ENCODE measurements at regions not wholly inside any gene's neighbourhood (a gene's known extent, or its start where the extent isn't known, plus 50 kb on each side); places are given as distances from the start of the nearest gene placed in this dataset.

DNA sequence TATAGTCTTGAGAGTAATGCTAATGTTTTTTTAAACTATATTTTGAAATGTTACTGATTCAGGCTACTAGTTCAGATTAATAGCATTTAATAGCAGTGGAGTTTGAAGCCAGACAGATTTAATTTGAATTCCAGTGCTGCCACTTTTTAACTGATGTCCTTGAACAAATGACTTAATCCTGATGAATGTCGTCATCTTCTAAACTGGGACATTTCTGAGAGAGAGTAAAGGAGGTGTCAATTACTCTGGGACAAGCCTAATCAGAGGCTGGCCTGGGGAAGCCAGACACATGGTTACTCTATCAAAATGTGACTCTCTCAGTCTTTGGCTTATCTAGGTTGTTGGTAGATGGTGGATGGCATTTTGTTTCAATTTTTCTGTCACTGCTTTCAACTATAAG lies 246.7 kb downstream of the HS3ST3A1 start:
- H3K4me1 Mint-ChIP-seq: 0 out of 4 replicates have a peak, but pooled peaks cover 0 to 2% of the 10 kb centered on the region in 2 experiments
- H3K79me1 ChIP-seq (ENCODE audit: insufficient read depth, low read depth, low read length, poor library complexity, severe bottlenecking): no peaks in the 10 kb centered on the region
- no peak overlapping the region for H3K4me3 Mint-ChIP-seq
- H2BK12ac ChIP-seq (ENCODE audit: insufficient read length, low read depth, low read length): no peak overlapping the region
- no peak overlapping the region for H3K4me2 ChIP-seq (ENCODE audit: insufficient read depth, insufficient read length, low read length)
- no peaks in the 10 kb centered on the region for H3K4me1 ChIP-seq (ENCODE audit: insufficient read depth, low read length)
- no peak overlapping the region for H3K9ac ChIP-seq (ENCODE audit: extremely low read depth, insufficient read length, low read length)
- H2BK120ac ChIP-seq (ENCODE audit: low read depth, low read length, poor library complexity, severe bottlenecking): no peak overlapping the region
- no peak overlapping the region for H2AK5ac ChIP-seq (ENCODE audit: insufficient read length, low read length)
- H4K8ac ChIP-seq (replicated peaks; ENCODE audit: insufficient read length, low read depth, low read length): no peak overlapping the region
- H2BK20ac ChIP-seq (ENCODE audit: low read depth, low read length, poor library complexity, severe bottlenecking): no peak overlapping the region
- H3K27ac Mint-ChIP-seq: no peak overlapping the region
- TF ChIP-seq CTCF (conservative IDR thresholded peaks at IDR 0.05): no peak
- H3K4ac ChIP-seq (ENCODE audit: low read depth, low read length): no peak overlapping the region
- no peak overlapping the region for H3K14ac ChIP-seq (ENCODE audit: insufficient read depth, low read length)
- H2BK15ac ChIP-seq (ENCODE audit: low read depth, low read length): no peak overlapping the region
- no peaks in the 10 kb centered on the region for H3K9me3 ChIP-seq (ENCODE audit: control insufficient read depth, low read depth, low read length)
- H4K91ac ChIP-seq (ENCODE audit: insufficient read length, low read depth, low read length): no peak overlapping the region
- H3T11ph ChIP-seq (ENCODE audit: low read length): no peak overlapping the region
- no peak for DNase-seq
- H3K36me3 Mint-ChIP-seq (ENCODE audit: insufficient read depth in 1 of 3, low read depth in 3 of 3): no peaks in the 10 kb centered on the region; a peak in 1 of 7 replicates
- no peak overlapping the region for H3K18ac ChIP-seq (ENCODE audit: insufficient read length, low read depth, low read length)
- H4K20me1 ChIP-seq (ENCODE audit: control insufficient read depth, insufficient read depth, insufficient read length): no peaks in the 10 kb centered on the region
- H3K27me3 ChIP-seq (ENCODE audit: insufficient read depth, low read length): no peaks in the 10 kb centered on the region
- H3K23me2 ChIP-seq (ENCODE audit: insufficient read length, low read depth, low read length, poor library complexity, severe bottlenecking): no peaks in the 10 kb centered on the region
- no peak overlapping the region for H3K27ac ChIP-seq (ENCODE audit: insufficient read length, low read depth, low read length)
- no peaks in the 10 kb centered on the region for H3K79me2 ChIP-seq (ENCODE audit: insufficient read depth, low read length)
- no peaks in the 10 kb centered on the region; a peak in 1 of 5 replicates for H3K9me3 Mint-ChIP-seq
- WGBS (ENCODE audit: extremely low coverage, insufficient read length, low lambda C conversion rate): no CpG with 5 or more reads among the region's 1 CpG
- H3K56ac ChIP-seq (ENCODE audit: insufficient read length, low read depth, low read length): no peak overlapping the region
- no peak overlapping the region for H2BK5ac ChIP-seq (ENCODE audit: insufficient read length, low read length)
- no peak overlapping the region for H2AFZ ChIP-seq (ENCODE audit: low read length)
- H3K27me3 Mint-ChIP-seq (ENCODE audit: low read depth): no peaks in the 10 kb centered on the region; the same call in 1 of the 2 replicates
- H4K5ac ChIP-seq (ENCODE audit: insufficient read length, low read depth, low read length): no peak overlapping the region
- no peak overlapping the region for H3K23ac ChIP-seq (ENCODE audit: insufficient read length, low read depth, low read length)

All from H9 (cell line).